ENCODE measurements at regions not wholly inside any gene's neighbourhood (a gene's known extent, or its start where the extent isn't known, plus 50 kb on each side); places are given as distances from the start of the nearest gene placed in this dataset.

DNA sequence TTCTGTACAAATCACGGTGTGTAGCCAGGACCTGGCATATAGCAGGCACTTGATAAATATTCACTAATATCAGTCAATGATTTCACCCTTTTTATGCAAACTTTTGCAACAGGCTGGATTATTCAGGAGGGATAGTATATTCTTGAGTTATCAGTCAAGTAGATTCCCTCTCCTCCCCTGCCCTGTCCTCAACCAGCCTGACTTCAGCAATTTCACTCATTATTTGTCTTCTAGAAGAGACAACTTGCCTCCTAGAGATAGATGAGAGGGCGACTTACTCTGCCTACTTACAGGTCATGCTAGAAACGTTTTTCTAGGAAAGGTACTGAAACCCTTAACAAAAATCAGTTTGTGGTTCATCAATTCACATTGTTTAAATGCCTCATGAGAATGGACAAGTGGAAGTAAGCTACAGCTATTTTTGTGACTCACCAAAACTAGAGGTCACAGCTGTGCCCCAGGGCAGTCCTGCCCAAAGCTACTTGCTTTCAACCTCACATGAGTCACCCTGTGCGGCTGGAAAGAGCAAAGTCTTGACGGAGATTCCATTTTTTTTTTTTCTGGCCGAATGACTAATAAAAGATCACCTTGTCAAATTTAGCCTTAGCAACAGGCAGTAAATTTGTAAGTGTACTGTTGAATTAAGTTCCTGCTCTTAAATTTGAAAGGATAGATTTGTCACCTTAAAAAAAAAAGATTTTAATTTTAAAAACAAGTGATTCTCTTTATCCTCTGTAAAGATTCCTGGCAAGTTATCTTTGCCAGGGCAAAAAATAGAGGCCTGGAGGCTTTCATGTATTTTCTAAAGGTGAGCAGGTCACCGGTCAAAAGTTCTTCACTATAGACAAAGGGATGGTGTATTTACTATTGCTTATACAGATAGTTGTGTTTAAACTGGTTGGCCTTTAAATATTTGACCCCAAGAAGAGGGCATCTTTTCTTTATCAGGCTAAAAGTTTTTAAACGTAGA is 109.0 kb upstream of the SLC35G4 start:
- TF ChIP-seq FOSL1 (IDR thresholded peaks at IDR 0.05; ENCODE audit: low read depth) (peak; percentile 95), CEBPB (IDR thresholded peaks at IDR 0.05; ENCODE audit: low read depth) (peak; percentile 67), EGR1 (IDR thresholded peaks at IDR 0.05; ENCODE audit: low read depth) (no peak), SRF (IDR thresholded peaks at IDR 0.05; ENCODE audit: low read depth) (peak; percentile 73), CBX3 (IDR thresholded peaks at IDR 0.05; ENCODE audit: low read depth) (peak; percentile 91), TCF7L2 (IDR thresholded peaks at IDR 0.05; ENCODE audit: borderline replicate concordance, extremely low read depth, insufficient read depth, insufficient read length) (peak; percentile 88), YY1 (IDR thresholded peaks at IDR 0.05; ENCODE audit: extremely low read depth, insufficient replicate concordance, low read depth, low read length) (no peak), SIN3A (IDR thresholded peaks at IDR 0.05; ENCODE audit: low read depth) (peak; percentile 78), POLR2AphosphoS5 (IDR thresholded peaks at IDR 0.05; ENCODE audit: low read depth, low read length) (peak; percentile 33; the same call in 1 of the 2 replicates), JUND (IDR thresholded peaks at IDR 0.05) (peak; percentile 95), ELF1 (IDR thresholded peaks at IDR 0.05; ENCODE audit: borderline replicate concordance, low read depth) (no peak), ZFX (IDR thresholded peaks at IDR 0.05) (no peak), SP1 (IDR thresholded peaks at IDR 0.05; ENCODE audit: low read depth) (peak; percentile 83)
- TF ChIP-seq, protein P1, sequence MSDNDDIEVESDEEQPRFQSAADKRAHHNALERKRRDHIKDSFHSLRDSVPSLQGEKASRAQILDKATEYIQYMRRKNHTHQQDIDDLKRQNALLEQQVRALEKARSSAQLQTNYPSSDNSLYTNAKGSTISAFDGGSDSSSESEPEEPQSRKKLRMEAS (IDR thresholded peaks at IDR 0.05), result peak; percentile 37; the same call in 1 of the 2 replicates
- TF ChIP-seq, protein P2, sequence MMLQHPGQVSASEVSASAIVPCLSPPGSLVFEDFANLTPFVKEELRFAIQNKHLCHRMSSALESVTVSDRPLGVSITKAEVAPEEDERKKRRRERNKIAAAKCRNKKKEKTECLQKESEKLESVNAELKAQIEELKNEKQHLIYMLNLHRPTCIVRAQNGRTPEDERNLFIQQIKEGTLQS (IDR thresholded peaks at IDR 0.05), result 0 out of 2 replicates have a peak, but pooled peaks have one; percentile 41
- TF ChIP-seq, protein P3, sequence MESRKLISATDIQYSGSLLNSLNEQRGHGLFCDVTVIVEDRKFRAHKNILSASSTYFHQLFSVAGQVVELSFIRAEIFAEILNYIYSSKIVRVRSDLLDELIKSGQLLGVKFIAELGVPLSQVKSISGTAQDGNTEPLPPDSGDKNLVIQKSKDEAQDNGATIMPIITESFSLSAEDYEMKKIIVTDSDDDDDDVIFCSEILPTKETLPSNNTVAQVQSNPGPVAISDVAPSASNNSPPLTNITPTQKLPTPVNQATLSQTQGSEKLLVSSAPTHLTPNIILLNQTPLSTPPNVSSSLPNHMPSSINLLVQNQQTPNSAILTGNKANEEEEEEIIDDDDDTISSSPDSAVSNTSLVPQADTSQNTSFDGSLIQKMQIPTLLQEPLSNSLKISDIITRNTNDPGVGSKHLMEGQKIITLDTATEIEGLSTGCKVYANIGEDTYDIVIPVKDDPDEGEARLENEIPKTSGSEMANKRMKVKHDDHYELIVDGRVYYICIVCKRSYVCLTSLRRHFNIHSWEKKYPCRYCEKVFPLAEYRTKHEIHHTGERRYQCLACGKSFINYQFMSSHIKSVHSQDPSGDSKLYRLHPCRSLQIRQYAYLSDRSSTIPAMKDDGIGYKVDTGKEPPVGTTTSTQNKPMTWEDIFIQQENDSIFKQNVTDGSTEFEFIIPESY (IDR thresholded peaks at IDR 0.05; ENCODE audit: extremely low read depth, insufficient replicate concordance, low read length), result no peak
- TF ChIP-seq, protein P4, sequence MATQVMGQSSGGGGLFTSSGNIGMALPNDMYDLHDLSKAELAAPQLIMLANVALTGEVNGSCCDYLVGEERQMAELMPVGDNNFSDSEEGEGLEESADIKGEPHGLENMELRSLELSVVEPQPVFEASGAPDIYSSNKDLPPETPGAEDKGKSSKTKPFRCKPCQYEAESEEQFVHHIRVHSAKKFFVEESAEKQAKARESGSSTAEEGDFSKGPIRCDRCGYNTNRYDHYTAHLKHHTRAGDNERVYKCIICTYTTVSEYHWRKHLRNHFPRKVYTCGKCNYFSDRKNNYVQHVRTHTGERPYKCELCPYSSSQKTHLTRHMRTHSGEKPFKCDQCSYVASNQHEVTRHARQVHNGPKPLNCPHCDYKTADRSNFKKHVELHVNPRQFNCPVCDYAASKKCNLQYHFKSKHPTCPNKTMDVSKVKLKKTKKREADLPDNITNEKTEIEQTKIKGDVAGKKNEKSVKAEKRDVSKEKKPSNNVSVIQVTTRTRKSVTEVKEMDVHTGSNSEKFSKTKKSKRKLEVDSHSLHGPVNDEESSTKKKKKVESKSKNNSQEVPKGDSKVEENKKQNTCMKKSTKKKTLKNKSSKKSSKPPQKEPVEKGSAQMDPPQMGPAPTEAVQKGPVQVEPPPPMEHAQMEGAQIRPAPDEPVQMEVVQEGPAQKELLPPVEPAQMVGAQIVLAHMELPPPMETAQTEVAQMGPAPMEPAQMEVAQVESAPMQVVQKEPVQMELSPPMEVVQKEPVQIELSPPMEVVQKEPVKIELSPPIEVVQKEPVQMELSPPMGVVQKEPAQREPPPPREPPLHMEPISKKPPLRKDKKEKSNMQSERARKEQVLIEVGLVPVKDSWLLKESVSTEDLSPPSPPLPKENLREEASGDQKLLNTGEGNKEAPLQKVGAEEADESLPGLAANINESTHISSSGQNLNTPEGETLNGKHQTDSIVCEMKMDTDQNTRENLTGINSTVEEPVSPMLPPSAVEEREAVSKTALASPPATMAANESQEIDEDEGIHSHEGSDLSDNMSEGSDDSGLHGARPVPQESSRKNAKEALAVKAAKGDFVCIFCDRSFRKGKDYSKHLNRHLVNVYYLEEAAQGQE (IDR thresholded peaks at IDR 0.05; ENCODE audit: low read depth), result no peak
- H3K4me1 ChIP-seq (ENCODE audit: control insufficient read depth in 1 of 2, insufficient read depth in 2 of 2, low read length in 2 of 2), result peaks cover 16 to 30% of the 10 kb centered on the region in 2 experiments
- ChIA-PET RAD21 (ENCODE audit: low non-redundant PET in 1 of 2, low total read pairs in 2 of 2, uncharacterized antibody in 2 of 2, unreplicated experiment in 2 of 2) (no interaction called here), CTCF (interaction anchor here (0.9 to 1.4 kb wide), 2 partner anchors 12 to 19 kb away, joined by 3 to 4 read pairs; no protein-coding TSS in a partner anchor), POLR2A (no interaction called here)
- H4K20me1 ChIP-seq (ENCODE audit: insufficient read depth), result no peaks in the 10 kb centered on the region
- no peak overlapping the region for H3K9ac ChIP-seq (ENCODE audit: low read length)
- ATAC-seq, result peak; percentile 98
- DNase-seq (ENCODE audit: low read depth, low spot score), result peak; percentile 89
- H3K27ac ChIP-seq (ENCODE audit: low read depth, low read length), result 0 out of 2 replicates have a peak overlapping the region, but pooled peaks have one; percentile 5
- H3K79me2 ChIP-seq (ENCODE audit: insufficient read depth, low read length), result no peaks in the 10 kb centered on the region
- H3K4me2 ChIP-seq (ENCODE audit: low read length), result peak overlapping the region; percentile 47
- H3K4me3 ChIP-seq (replicated peaks in 1 of 2; ENCODE audit: low read depth in 1 of 2, low read length in 2 of 2), result no peak overlapping the region
- H3K27me3 ChIP-seq (ENCODE audit: insufficient read depth, low read length), result peaks cover 14% of the 10 kb centered on the region; the same call in 1 of the 2 replicates
- H3K9me3 ChIP-seq (ENCODE audit: control insufficient read depth in 1 of 2, insufficient read depth in 1 of 2, low read depth in 1 of 2, low read length in 2 of 2), result no peaks in the 10 kb centered on the region
- no peaks in the 10 kb centered on the region for H3K9me2 ChIP-seq (ENCODE audit: insufficient read depth)
- H2AFZ ChIP-seq (ENCODE audit: low read depth, low read length, poor library complexity, severe bottlenecking), result no peak overlapping the region
- H3K36me3 ChIP-seq (ENCODE audit: control insufficient read depth in 1 of 2, insufficient read depth in 2 of 2, low read length in 2 of 2), result no peaks in the 10 kb centered on the region
- intact Hi-C loops (cut with micrococcal nuclease), result no loop called here
- BruUV-seq (replicated peaks), result no TSS peak

Measured in HCT116 (cell line).